ENCODE measurements at regions not wholly inside any gene's neighbourhood (a gene's known extent, or its start where the extent isn't known, plus 50 kb on each side); places are given as distances from the start of the nearest gene placed in this dataset.
"Not testable (repeated sequence)": the region's sequence is repeated elsewhere in the genome, so short reads cannot be mapped to it uniquely, and the experiment has no call there.

GRCh38 chr3:28151608-28152228 is 89.7 kb upstream of the CMC1 start:
- POLR2A ChIA-PET = interaction anchor here (1.0 kb wide), 1 partner anchor 198 kb away, joined by 3 read pairs; no protein-coding TSS in a partner anchor
- ATAC-seq (ENCODE audit: poor library complexity) (no peak), DNase-seq (peak in 1 of 14 experiments; percentile 42)
- no peak overlapping the region for H3K4me3 ChIP-seq (ENCODE audit: low read length)
- no peaks in the 10 kb centered on the region for H3K36me3 Mint-ChIP-seq (ENCODE audit: low read depth)
- H3K9me3 ChIP-seq (ENCODE audit: control insufficient read depth in 1 of 2, insufficient read depth in 1 of 2, low read length in 2 of 2) = no peaks in the 10 kb centered on the region
- CTCF ChIA-PET = no interaction called here
- no peaks in the 10 kb centered on the region for H3K36me3 ChIP-seq (ENCODE audit: insufficient read depth, low read length)
- intact Hi-C loops (cut with DNase I, micrococcal nuclease) = no loop called here
- TF ChIP-seq CTCF (IDR thresholded peaks at IDR 0.05) = no peak
- H3K9me3 Mint-ChIP-seq = peaks cover 7% of the 10 kb centered on the region
- H3K4me3 Mint-ChIP-seq = no peak overlapping the region
- no peaks in the 10 kb centered on the region for H3K27me3 Mint-ChIP-seq
- peaks cover 7% of the 10 kb centered on the region for H3K4me1 Mint-ChIP-seq (ENCODE audit: low read depth)
- H3K27me3 ChIP-seq (ENCODE audit: control insufficient read depth in 1 of 2, insufficient read depth in 2 of 2, low read length in 2 of 2) = no peaks in the 10 kb centered on the region
- no peaks in the 10 kb centered on the region for H3K4me1 ChIP-seq (ENCODE audit: insufficient read depth, low read length)
- H3K27ac Mint-ChIP-seq = no peak overlapping the region
- H3K27ac ChIP-seq (ENCODE audit: low read depth in 1 of 2, low read length in 2 of 2) = no peak overlapping the region

- DNase-seq = no peak
- peaks cover 16% of the 10 kb centered on the region for H3K9me3 Mint-ChIP-seq
- no peak overlapping the region for H3K4me3 Mint-ChIP-seq
- Histone ChIP-seq H3K9me3 (ENCODE audit: control insufficient read depth in 1 of 2, insufficient read depth in 1 of 2, low read length in 2 of 2) (peaks cover 0 to 10% of the 10 kb centered on the region in 2 experiments), H3K36me3 (ENCODE audit: insufficient read depth, low read length) (no peaks in the 10 kb centered on the region), H3K27ac (ENCODE audit: low read depth in 1 of 2, low read length in 2 of 2) (no peak overlapping the region), H3K4me3 (ENCODE audit: low read length) (no peak overlapping the region), H3K4me1 (ENCODE audit: insufficient read depth, low read length) (no peaks in the 10 kb centered on the region), H3K27me3 (ENCODE audit: control insufficient read depth in 1 of 2, insufficient read depth in 2 of 2, low read length in 2 of 2) (no peaks in the 10 kb centered on the region)
- H3K4me1 Mint-ChIP-seq (ENCODE audit: low read depth) = peaks cover 7% of the 10 kb centered on the region
- intact Hi-C loops (cut with DNase I, micrococcal nuclease) = no loop called here
- ChIA-PET CTCF (no interaction called here), POLR2A (no interaction called here)
- no peak overlapping the region for H3K27ac Mint-ChIP-seq
- no peaks in the 10 kb centered on the region for H3K27me3 Mint-ChIP-seq
- peaks cover 6% of the 10 kb centered on the region for H3K36me3 Mint-ChIP-seq (ENCODE audit: low read depth)
- no peak for TF ChIP-seq CTCF (IDR thresholded peaks at IDR 0.05)
- ATAC-seq (ENCODE audit: poor library complexity) = no peak
These were observed 85.8 kb upstream of the CMC1 start for GRCh38 chr3:28155631-28156030.

GRCh38 chr3:28156599-28156998 is 84.8 kb upstream of the CMC1 start:
- H3K4me3 Mint-ChIP-seq; DNase-seq; intact Hi-C loops (cut with DNase I, micrococcal nuclease); H3K36me3 Mint-ChIP-seq (ENCODE audit: low read depth); H3K4me1 Mint-ChIP-seq (ENCODE audit: low read depth); H3K27ac ChIP-seq (ENCODE audit: low read depth in 1 of 2, low read length in 2 of 2); H3K27ac Mint-ChIP-seq; CTCF ChIA-PET; H3K27me3 ChIP-seq (ENCODE audit: control insufficient read depth in 1 of 2, insufficient read depth in 2 of 2, low read length in 2 of 2); H3K36me3 ChIP-seq (ENCODE audit: insufficient read depth, low read length); ATAC-seq (ENCODE audit: poor library complexity); POLR2A ChIA-PET; H3K27me3 Mint-ChIP-seq; H3K4me1 ChIP-seq (ENCODE audit: insufficient read depth, low read length); H3K4me3 ChIP-seq (ENCODE audit: low read length): not testable (repeated sequence)
- H3K9me3 ChIP-seq (ENCODE audit: control insufficient read depth in 1 of 2, insufficient read depth in 1 of 2, low read length in 2 of 2) = peaks cover 0 to 10% of the 10 kb centered on the region in 2 experiments
- H3K9me3 Mint-ChIP-seq = peaks cover 16% of the 10 kb centered on the region

- Mint-ChIP-seq H3K4me1 (ENCODE audit: low read depth) (peaks cover 26% of the 10 kb centered on the region), H3K27me3 (no peaks in the 10 kb centered on the region), H3K9me3 (no peaks in the 10 kb centered on the region), H3K4me3 (peak overlapping the region; percentile 46), H3K27ac (peak overlapping the region; percentile 71), H3K36me3 (ENCODE audit: low read depth) (no peaks in the 10 kb centered on the region)
- ATAC-seq (ENCODE audit: poor library complexity) = peak; percentile 78
- CTCF ChIA-PET = interaction anchor here (0.6 kb wide), 1 partner anchor 42 kb away, joined by 4 read pairs; no protein-coding TSS in a partner anchor
- POLR2A ChIA-PET = interaction anchor here (0.7 to 1.3 kb wide), 2 partner anchors 9 to 259 kb away, joined by 4 to 5 read pairs; no protein-coding TSS in a partner anchor
- Histone ChIP-seq H3K4me3 (ENCODE audit: low read length) (no peak overlapping the region), H3K4me1 (ENCODE audit: insufficient read depth, low read length) (no peaks in the 10 kb centered on the region), H3K27ac (ENCODE audit: low read depth in 1 of 2, low read length in 2 of 2) (no peak overlapping the region), H3K36me3 (ENCODE audit: insufficient read depth, low read length) (no peaks in the 10 kb centered on the region), H3K9me3 (ENCODE audit: control insufficient read depth in 1 of 2, insufficient read depth in 1 of 2, low read length in 2 of 2) (no peaks in the 10 kb centered on the region), H3K27me3 (ENCODE audit: control insufficient read depth in 1 of 2, insufficient read depth in 2 of 2, low read length in 2 of 2) (no peaks in the 10 kb centered on the region)
- DNase-seq = peak in 3 of 14 experiments; percentile 35 to 73 (median 37)
- intact Hi-C loops (cut with DNase I, micrococcal nuclease) = no loop called here
- no peak for TF ChIP-seq CTCF (IDR thresholded peaks at IDR 0.05)
These were observed 69.5 kb upstream of the CMC1 start for GRCh38 chr3:28171962-28172361.
